Right lobe of liver (tissue), 6 donors: ENCODE measurements at regions not wholly inside any gene's neighbourhood (a gene's known extent, or its start where the extent isn't known, plus 50 kb on each side); places are given as distances from the start of the nearest gene placed in this dataset.

Experiments used
- ATAC-seq, 4 donors: fragments of 200-7000 bp; cut with Tn5 transposase; one replicate each; pipeline ENCODE4 v1.9.1; 2020; ENCODE audit warnings: mild to moderate bottlenecking in 4 of 4, moderate library complexity in 4 of 4
- DNase-seq, 3 donors: peaks; one replicate each; pipeline ENCODE4 v3.0.0-alpha.2; 2020
- H3K27ac ChIP-seq, 3 donors: fragments of 200-600 bp; one replicate each; pipeline ENCODE4 v1.8.0; 2022
- H3K27me3 ChIP-seq, 2 donors: fragments of 200-600 bp; one replicate each; pipeline ENCODE4 v1.8.0; 2022
- H3K36me3 ChIP-seq, 4 donors: fragments of 200-600 bp; sonication (generic) in 1 of 4; one replicate each; pipeline versions ENCODE4 v1.5.1 to v1.8.0; 2017 to 2022; ENCODE audit warnings: control low read depth in 1 of 4
- H3K4me1 ChIP-seq, 4 donors: fragments of 200-600 bp; sonication (generic) in 1 of 4; one replicate each; pipeline versions ENCODE4 v1.5.1 to v1.8.0; 2017 to 2022; ENCODE audit warnings: control low read depth in 1 of 4
- H3K4me3 ChIP-seq, 3 donors: fragments of 200-600 bp; one replicate each; pipeline ENCODE4 v1.8.0; 2022
- H3K9me3 ChIP-seq, 4 donors: fragments of 200-600 bp; sonication (generic) in 1 of 4; one replicate each; pipeline versions ENCODE4 v1.5.1 to v1.8.0; 2017 to 2022; ENCODE audit warnings: control low read depth in 1 of 4
- CTCF ChIP-seq, 4 donors: fragments of 200-600 bp in 3 of 4; fragments of 450-650 bp in 1 of 4; IDR thresholded peaks; one replicate each; pipeline versions ENCODE4 v1.5.1 to v1.8.0; 2016 to 2022; ENCODE audit warnings: antibody characterized with exemption in 4 of 4, mild to moderate bottlenecking in 2 of 4
- POLR2A ChIP-seq: fragments of 450-650 bp; IDR thresholded peaks from one replicate; pipeline ENCODE4 v1.6.1; 2017; ENCODE audit warnings: antibody characterized with exemption, mild to moderate bottlenecking
- WGBS: methylation state at CpG from one replicate; pipeline ENCODE4 v1.1.6; 2018; ENCODE audit warnings: low coverage, low lambda C conversion rate; ENCODE audit not compliant: insufficient coverage; ENCODE audit errors: missing lambda C conversion rate; 5-methylcytosine and 5-hydroxymethylcytosine counted together
- intact Hi-C, 2 donors: fragments of 100-400 bp; cut with DNase I; formaldehyde crosslinking; loops; one replicate each; pipeline versions ENCODE4 v1.11.2 to v1.14.1; 2022
- donor health status: DM: no; HTN: yes; CAD: no.
- donor health status: DM: no; HTN: no; CAD: no.
- donor health status: DM: no; HTN: no; CAD: no.
- donor health status: DM: no; HTN: yes; CAD: no.
- donor health status: DM: no; HTN: yes; CAD: no.

- Histone ChIP-seq H3K4me3 (no peak overlapping the region), H3K27me3 (no peaks in the 10 kb centered on the region), H3K27ac (no peak overlapping the region), H3K4me1 (no peaks in the 10 kb centered on the region), H3K9me3 (no peaks in the 10 kb centered on the region), H3K36me3 (no peaks in the 10 kb centered on the region)
- TF ChIP-seq CTCF (IDR thresholded peaks at IDR 0.05): no peak
- no peak for TF ChIP-seq POLR2A
- ATAC-seq (no peak), DNase-seq (no peak)
- intact Hi-C loops: no loop called here
- 62% methylated on average over 1 of the region's 2 CpGs for WGBS
These were observed 96.8 kb upstream of the PLET1 start for GRCh38 chr11:112357488-112357887.

DNA sequence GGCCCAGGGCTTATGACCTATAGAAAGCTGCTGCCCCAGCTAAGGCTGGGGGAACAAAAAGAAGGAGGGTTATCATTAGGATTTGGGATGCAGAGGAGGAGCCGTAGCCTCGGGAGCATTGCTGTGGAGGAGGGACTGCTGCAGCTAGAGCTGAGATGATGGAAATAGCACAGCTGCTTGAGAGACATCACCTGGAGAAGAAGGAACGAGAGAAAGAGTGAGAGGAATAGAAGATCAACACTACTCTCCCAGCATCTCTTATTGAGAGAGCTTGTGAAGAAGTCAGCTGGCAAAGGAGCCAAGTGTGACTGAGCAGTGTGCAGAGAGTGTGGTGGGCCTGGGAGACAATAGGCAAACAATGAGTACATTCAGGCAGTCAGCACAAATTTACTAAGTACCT lies 100.7 kb upstream of the PLET1 start:
- Histone ChIP-seq H3K9me3 (no peaks in the 10 kb centered on the region), H3K4me1 (peaks cover 0 to 4% (median 0%) of the 10 kb centered on the region in 4 donors), H3K36me3 (no peaks in the 10 kb centered on the region), H3K4me3 (no peak overlapping the region), H3K27ac (no peak overlapping the region), H3K27me3 (no peaks in the 10 kb centered on the region)
- DNase-seq: no peak
- WGBS: 78% methylated on average over 3 of the region's 3 CpGs
- TF ChIP-seq CTCF (IDR thresholded peaks at IDR 0.05): no peak
- no peak for TF ChIP-seq POLR2A
- no peak for ATAC-seq
- intact Hi-C loops: no loop called here

DNA sequence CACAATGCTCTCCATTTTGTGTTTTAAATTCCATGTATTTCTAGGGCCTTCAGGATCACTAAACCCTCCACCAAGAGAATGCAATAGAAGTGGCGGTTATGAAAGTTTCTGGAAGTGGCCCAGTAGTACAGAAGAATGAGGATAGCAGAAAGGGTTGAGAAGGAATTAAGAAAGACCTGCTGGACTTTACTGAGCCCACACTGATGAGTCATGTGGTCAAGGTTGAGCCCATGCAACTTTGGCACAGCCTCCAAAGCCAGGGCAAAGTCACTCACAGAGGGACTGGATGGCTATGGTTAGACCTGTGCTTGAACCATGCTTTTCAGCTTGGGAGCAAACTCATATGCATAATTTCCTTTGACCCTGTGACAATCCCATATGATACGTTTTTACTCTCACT lies 102.9 kb upstream of the PLET1 start:
- Histone ChIP-seq H3K9me3 (no peaks in the 10 kb centered on the region), H3K4me1 (peaks cover 0 to 4% (median 0%) of the 10 kb centered on the region in 4 donors), H3K4me3 (no peak overlapping the region), H3K27me3 (no peaks in the 10 kb centered on the region), H3K36me3 (no peaks in the 10 kb centered on the region), H3K27ac (no peak overlapping the region)
- WGBS: 13% methylated on average over 2 of the region's 2 CpGs
- TF ChIP-seq CTCF (IDR thresholded peaks at IDR 0.05) (no peak), POLR2A (no peak)
- intact Hi-C loops: no loop called here
- ATAC-seq (peak; percentile 68 to 99 (median 92)), DNase-seq (peak; percentile 55 to 70 (median 63))

DNA sequence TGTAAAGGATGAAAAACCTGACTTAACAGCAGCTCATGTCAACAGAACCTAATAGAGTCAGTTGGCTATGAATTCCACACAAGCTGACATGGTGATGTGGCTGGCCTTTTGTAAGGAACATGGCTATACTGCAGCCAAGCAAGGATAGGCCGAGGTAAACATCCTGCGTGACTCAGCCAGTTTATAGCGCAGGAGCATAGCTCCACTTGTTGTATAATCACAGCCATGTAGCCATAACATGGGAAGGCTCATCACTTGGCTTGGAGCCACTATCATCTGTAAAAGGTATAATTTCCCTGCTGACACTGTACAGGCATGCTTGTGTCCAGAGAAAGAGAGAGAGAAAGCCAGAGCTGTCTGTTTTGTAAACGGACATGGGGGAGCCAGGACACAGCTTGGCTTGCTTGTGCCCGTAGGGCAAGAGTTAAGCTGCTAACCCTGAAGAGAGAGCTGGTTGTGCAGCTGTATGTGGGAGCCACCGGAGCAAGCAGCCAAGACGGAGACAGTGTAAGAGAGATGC lies 104.4 kb upstream of the PLET1 start:
- no peaks in the 10 kb centered on the region for H3K27me3 ChIP-seq
- no peak for TF ChIP-seq CTCF (IDR thresholded peaks at IDR 0.05)
- TF ChIP-seq POLR2A: no peak
- ATAC-seq (no peak), DNase-seq (no peak)
- no peak overlapping the region for H3K27ac ChIP-seq
- intact Hi-C loops: no loop called here
- 83% methylated on average over 4 of the region's 7 CpGs for WGBS
- H3K36me3 ChIP-seq: no peaks in the 10 kb centered on the region
- no peak overlapping the region for H3K4me3 ChIP-seq
- H3K4me1 ChIP-seq: peaks cover 0 to 4% (median 0%) of the 10 kb centered on the region in 4 donors
- H3K9me3 ChIP-seq: no peaks in the 10 kb centered on the region

DNA sequence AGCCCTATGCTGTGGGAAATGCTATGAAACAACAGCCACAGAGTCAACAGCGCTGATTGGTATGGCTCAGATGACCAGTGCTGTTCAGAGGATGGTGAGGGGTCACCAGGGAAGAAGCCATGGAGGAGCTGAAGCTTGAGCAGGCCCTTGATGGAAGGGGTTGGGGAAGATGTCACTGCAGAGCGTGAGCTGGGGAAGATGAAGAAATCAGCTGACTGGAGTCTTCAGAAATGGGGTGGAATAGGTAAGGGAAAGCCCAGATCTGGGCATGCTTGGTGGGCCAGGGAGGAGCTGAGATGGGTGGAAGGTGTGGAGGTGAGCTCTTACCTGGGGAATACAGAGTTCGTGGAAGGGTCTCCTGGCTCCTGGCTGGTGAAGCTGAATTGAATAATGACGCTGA lies 105.4 kb upstream of the PLET1 start:
- H3K4me1 ChIP-seq: peaks cover 0 to 4% (median 0%) of the 10 kb centered on the region in 4 donors
- 94% methylated on average over 3 of the region's 4 CpGs for WGBS
- no peak for TF ChIP-seq CTCF (IDR thresholded peaks at IDR 0.05)
- no peaks in the 10 kb centered on the region for H3K36me3 ChIP-seq
- H3K4me3 ChIP-seq: no peak overlapping the region
- ATAC-seq: no peak
- intact Hi-C loops: no loop called here
- no peak for DNase-seq
- H3K27ac ChIP-seq: no peak overlapping the region
- H3K9me3 ChIP-seq: no peaks in the 10 kb centered on the region
- no peaks in the 10 kb centered on the region for H3K27me3 ChIP-seq
